Activated CD8-positive, alpha-beta T cell treated with anti-CD3 and anti-CD28 coated beads, Interleukin-2, amount 10 ng/mL, durations not matched to agents 7 days and 5 days (primary cell): ENCODE measurements at regions not wholly inside any gene's neighbourhood (a gene's known extent, or its start where the extent isn't known, plus 50 kb on each side); places are given as distances from the start of the nearest gene placed in this dataset.
"Not testable (repeated sequence)": the region's sequence is repeated elsewhere in the genome, so short reads cannot be mapped to it uniquely, and the experiment has no call there.

Experiments
- ATAC-seq: fragments of 150-1000 bp; cut with Tn5 transposase; one replicate; pipeline ENCODE4 v1.10.0; 2021; ENCODE audit warnings: moderate library complexity
- CTCF ChIA-PET: fragments of 350-600 bp; sonication (Branson Sonifier 250); formaldehyde crosslinking; loops from one replicate; lab custom pipeline; 2021; ENCODE audit warnings: antibody characterized with exemption; lab: Charles Lee
- POLR2A ChIA-PET: fragments of 350-600 bp; sonication (Branson Sonifier 250); formaldehyde crosslinking; loops from one replicate; lab custom pipeline; 2021; ENCODE audit warnings: antibody characterized with exemption; lab: Charles Lee
- DNase-seq: peaks from one replicate; pipeline ENCODE4 v3.0.0-alpha.2; 2020
- H3K27ac Mint-ChIP-seq: one replicate; pipeline ENCODE4 v1.8.0; 2021; ENCODE audit warnings: mild to moderate bottlenecking, mixed read lengths
- H3K27me3 Mint-ChIP-seq: one replicate; pipeline ENCODE4 v1.8.0; 2021; ENCODE audit warnings: low read depth, mixed read lengths
- H3K36me3 Mint-ChIP-seq: one replicate; pipeline ENCODE4 v1.8.0; 2021; ENCODE audit warnings: low read depth, mixed read lengths
- H3K4me1 Mint-ChIP-seq: one replicate; pipeline ENCODE4 v1.8.0; 2021; ENCODE audit warnings: low read depth, mixed read lengths
- H3K4me3 Mint-ChIP-seq: one replicate; pipeline ENCODE4 v1.8.0; 2021; ENCODE audit warnings: mild to moderate bottlenecking, mixed read lengths
- H3K9me3 Mint-ChIP-seq: one replicate; pipeline ENCODE4 v1.8.0; 2022; ENCODE audit warnings: mixed read lengths; ENCODE audit not compliant: insufficient read depth

GRCh38 chr10:106355450-106355849, 809.1 kb downstream of the SORCS1 start:
- ATAC-seq (no peak), DNase-seq (no peak)
- ChIA-PET POLR2A (no interaction called here), CTCF (no interaction called here)
- H3K36me3 Mint-ChIP-seq: no peaks in the 10 kb centered on the region
- no peaks in the 10 kb centered on the region for H3K4me1 Mint-ChIP-seq
- H3K9me3 Mint-ChIP-seq: peaks cover 4% of the 10 kb centered on the region
- H3K27me3 Mint-ChIP-seq: no peaks in the 10 kb centered on the region
- H3K4me3 Mint-ChIP-seq: no peak overlapping the region
- H3K27ac Mint-ChIP-seq: no peak overlapping the region

- no peak overlapping the region for H3K4me3 Mint-ChIP-seq
- no peak overlapping the region for H3K27ac Mint-ChIP-seq
- DNase-seq (no peak), ATAC-seq (no peak)
- H3K36me3 Mint-ChIP-seq: no peaks in the 10 kb centered on the region
- POLR2A ChIA-PET: no interaction called here
- H3K9me3 Mint-ChIP-seq: peaks cover 5% of the 10 kb centered on the region
- no peaks in the 10 kb centered on the region for H3K4me1 Mint-ChIP-seq
- CTCF ChIA-PET: no interaction called here
- no peaks in the 10 kb centered on the region for H3K27me3 Mint-ChIP-seq
Observed at GRCh38 chr10:106348933-106349332, 815.6 kb downstream of the SORCS1 start.

- peaks cover 11% of the 10 kb centered on the region for H3K9me3 Mint-ChIP-seq
- CTCF ChIA-PET: no interaction called here
- H3K4me1 Mint-ChIP-seq: no peaks in the 10 kb centered on the region
- H3K27ac Mint-ChIP-seq: no peak overlapping the region
- no peak for ATAC-seq
- DNase-seq: no peak
- no peaks in the 10 kb centered on the region for H3K27me3 Mint-ChIP-seq
- H3K36me3 Mint-ChIP-seq: no peaks in the 10 kb centered on the region
- H3K4me3 Mint-ChIP-seq: no peak overlapping the region
- POLR2A ChIA-PET: no interaction called here
Observed at GRCh38 chr10:106347547-106347946, 817.0 kb downstream of the SORCS1 start.

GRCh38 chr10:106343539-106343938, 821.0 kb downstream of the SORCS1 start:
- DNase-seq, H3K27ac Mint-ChIP-seq, H3K36me3 Mint-ChIP-seq, H3K4me1 Mint-ChIP-seq, H3K27me3 Mint-ChIP-seq, H3K9me3 Mint-ChIP-seq, H3K4me3 Mint-ChIP-seq, POLR2A ChIA-PET, ATAC-seq, CTCF ChIA-PET: not testable (repeated sequence)

- no peak for ATAC-seq
- Mint-ChIP-seq H3K27me3 (no peaks in the 10 kb centered on the region), H3K9me3 (peaks cover 6% of the 10 kb centered on the region), H3K4me1 (no peaks in the 10 kb centered on the region), H3K36me3 (no peaks in the 10 kb centered on the region), H3K27ac (no peak overlapping the region), H3K4me3 (no peak overlapping the region)
- DNase-seq: no peak
- ChIA-PET POLR2A (no interaction called here), CTCF (no interaction called here)
Observed at GRCh38 chr10:106341356-106341755, 823.1 kb downstream of the SORCS1 start.

- Mint-ChIP-seq H3K4me1 (no peaks in the 10 kb centered on the region), H3K27ac (no peak overlapping the region), H3K36me3 (no peaks in the 10 kb centered on the region), H3K4me3 (no peak overlapping the region), H3K27me3 (no peaks in the 10 kb centered on the region), H3K9me3 (peaks cover 5% of the 10 kb centered on the region)
- ChIA-PET CTCF (no interaction called here), POLR2A (no interaction called here)
- no peak for ATAC-seq
- no peak for DNase-seq
Observed at GRCh38 chr10:106338486-106338885, 826.0 kb downstream of the SORCS1 start.

- H3K9me3 Mint-ChIP-seq: peaks cover 4% of the 10 kb centered on the region
- ATAC-seq: no peak
- H3K4me1 Mint-ChIP-seq: no peaks in the 10 kb centered on the region
- CTCF ChIA-PET: no interaction called here
- no peak for DNase-seq
- H3K4me3 Mint-ChIP-seq: no peak overlapping the region
- H3K36me3 Mint-ChIP-seq: no peaks in the 10 kb centered on the region
- H3K27ac Mint-ChIP-seq: no peak overlapping the region
- POLR2A ChIA-PET: no interaction called here
- no peaks in the 10 kb centered on the region for H3K27me3 Mint-ChIP-seq
Observed at GRCh38 chr10:106336874-106337273, 827.6 kb downstream of the SORCS1 start.

- H3K27ac Mint-ChIP-seq: no peak overlapping the region
Observed at GRCh38 chr10:106327747-106328146, 836.8 kb downstream of the SORCS1 start.

GRCh38 chr10:106320876-106321275, 843.6 kb downstream of the SORCS1 start:
- ChIA-PET POLR2A (no interaction called here), CTCF (no interaction called here)
- DNase-seq (no peak), ATAC-seq (no peak)
- Mint-ChIP-seq H3K4me3 (no peak overlapping the region), H3K27ac (no peak overlapping the region), H3K4me1 (no peaks in the 10 kb centered on the region), H3K36me3 (no peaks in the 10 kb centered on the region), H3K27me3 (no peaks in the 10 kb centered on the region), H3K9me3 (peaks cover 6% of the 10 kb centered on the region)

More at GRCh38 chr10:106327747-106328146, 836.8 kb downstream of the SORCS1 start:
- POLR2A ChIA-PET: no interaction called here
- peaks cover 18% of the 10 kb centered on the region for H3K9me3 Mint-ChIP-seq
- H3K4me1 Mint-ChIP-seq: no peaks in the 10 kb centered on the region
- H3K27me3 Mint-ChIP-seq: no peaks in the 10 kb centered on the region
- H3K4me3 Mint-ChIP-seq: no peak overlapping the region
- CTCF ChIA-PET: no interaction called here
- H3K36me3 Mint-ChIP-seq: no peaks in the 10 kb centered on the region
- ATAC-seq (no peak), DNase-seq (no peak)

GRCh38 chr10:106320078-106320477, 844.4 kb downstream of the SORCS1 start:
- ATAC-seq (no peak), DNase-seq (no peak)
- H3K4me1 Mint-ChIP-seq: no peaks in the 10 kb centered on the region
- H3K27ac Mint-ChIP-seq: no peak overlapping the region
- peaks cover 4% of the 10 kb centered on the region for H3K9me3 Mint-ChIP-seq
- no peaks in the 10 kb centered on the region for H3K36me3 Mint-ChIP-seq
- ChIA-PET CTCF (no interaction called here), POLR2A (no interaction called here)
- no peaks in the 10 kb centered on the region for H3K27me3 Mint-ChIP-seq
- no peak overlapping the region for H3K4me3 Mint-ChIP-seq

GRCh38 chr10:106317554-106317953, 847.0 kb downstream of the SORCS1 start:
- no peaks in the 10 kb centered on the region for H3K27me3 Mint-ChIP-seq
- CTCF ChIA-PET: no interaction called here
- no peak overlapping the region for H3K4me3 Mint-ChIP-seq
- no peaks in the 10 kb centered on the region for H3K9me3 Mint-ChIP-seq
- no peaks in the 10 kb centered on the region for H3K4me1 Mint-ChIP-seq
- ATAC-seq (no peak), DNase-seq (no peak)
- no peaks in the 10 kb centered on the region for H3K36me3 Mint-ChIP-seq
- no peak overlapping the region for H3K27ac Mint-ChIP-seq
- POLR2A ChIA-PET: no interaction called here

GRCh38 chr10:106313041-106313440, 851.5 kb downstream of the SORCS1 start:
- ChIA-PET CTCF (no interaction called here), POLR2A (no interaction called here)
- Mint-ChIP-seq H3K27ac (no peak overlapping the region), H3K36me3 (no peaks in the 10 kb centered on the region), H3K27me3 (no peaks in the 10 kb centered on the region), H3K4me3 (no peak overlapping the region), H3K4me1 (no peaks in the 10 kb centered on the region), H3K9me3 (peaks cover 3% of the 10 kb centered on the region)
- no peak for ATAC-seq
- DNase-seq: no peak

- H3K4me3 Mint-ChIP-seq: no peak overlapping the region
- POLR2A ChIA-PET: no interaction called here
Observed at GRCh38 chr10:106312087-106312486, 852.4 kb downstream of the SORCS1 start.

More at GRCh38 chr10:106312087-106312486, 852.4 kb downstream of the SORCS1 start:
- Mint-ChIP-seq H3K36me3 (no peaks in the 10 kb centered on the region), H3K27ac (no peak overlapping the region), H3K27me3 (no peaks in the 10 kb centered on the region), H3K9me3 (peaks cover 3% of the 10 kb centered on the region), H3K4me1 (no peaks in the 10 kb centered on the region)
- DNase-seq (no peak), ATAC-seq (no peak)
- CTCF ChIA-PET: no interaction called here
